Type B pancreatic cell (in vitro differentiated cells): ENCODE measurements at regions not wholly inside any gene's neighbourhood (a gene's known extent, or its start where the extent isn't known, plus 50 kb on each side); places are given as distances from the start of the nearest gene placed in this dataset.
"Not testable (repeated sequence)": the region's sequence is repeated elsewhere in the genome, so short reads cannot be mapped to it uniquely, and the experiment has no call there.

ENCODE experiments used
- DNase-seq: peaks from one replicate; pipeline ENCODE4 v3.0.0; 2021; ENCODE audit warnings: mixed read lengths; ENCODE audit not compliant: unreplicated experiment; ENCODE audit errors: extremely low spot score
- H3K27ac Mint-ChIP-seq: 2 replicates; pipeline ENCODE4 v1.8.0; 2021; ENCODE audit warnings: mild to moderate bottlenecking, mixed read lengths
- H3K27me3 Mint-ChIP-seq: 2 replicates; pipeline ENCODE4 v1.8.0; 2021; ENCODE audit warnings: mixed read lengths
- H3K36me3 Mint-ChIP-seq: 2 replicates; pipeline ENCODE4 v1.8.0; 2021; ENCODE audit warnings: mixed read lengths
- H3K4me1 Mint-ChIP-seq: one replicate; pipeline ENCODE4 v1.8.0; 2021; ENCODE audit warnings: mixed read lengths; ENCODE audit not compliant: unreplicated experiment
- H3K4me3 Mint-ChIP-seq: 2 replicates; pipeline ENCODE4 v1.8.0; 2021; ENCODE audit warnings: mild to moderate bottlenecking, mixed read lengths
- H3K9me3 Mint-ChIP-seq: 2 replicates; pipeline ENCODE4 v1.8.0; 2021; ENCODE audit warnings: mixed read lengths
- CTCF ChIP-seq: fragments of 200-600 bp; sonication (generic); conservative IDR thresholded peaks from 2 replicates; pipeline ENCODE4 v1.5.0; 2021; ENCODE audit warnings: antibody characterized with exemption, mild to moderate bottlenecking

- Mint-ChIP-seq H3K9me3 (no peaks in the 10 kb centered on the region), H3K4me3 (peak overlapping the region; percentile 36), H3K27ac (no peak overlapping the region), H3K36me3 (no peaks in the 10 kb centered on the region), H3K4me1 (no peaks in the 10 kb centered on the region), H3K27me3 (peaks cover 10% of the 10 kb centered on the region)
- TF ChIP-seq CTCF = no peak
- DNase-seq = peak; percentile 71
Measured at GRCh38 chr5:37951946-37952721, 112.3 kb upstream of the GDNF start.

GRCh38 chr5:37950436-37950835, 110.6 kb upstream of the GDNF start:
- H3K9me3 Mint-ChIP-seq = no peaks in the 10 kb centered on the region
- no peak overlapping the region for H3K4me3 Mint-ChIP-seq
- DNase-seq = no peak
- no peaks in the 10 kb centered on the region for H3K36me3 Mint-ChIP-seq
- H3K4me1 Mint-ChIP-seq = no peaks in the 10 kb centered on the region
- no peak overlapping the region for H3K27ac Mint-ChIP-seq
- H3K27me3 Mint-ChIP-seq = peaks cover 10% of the 10 kb centered on the region
- no peak for TF ChIP-seq CTCF

- no peaks in the 10 kb centered on the region for H3K36me3 Mint-ChIP-seq
- no peaks in the 10 kb centered on the region for H3K9me3 Mint-ChIP-seq
- peaks cover 10% of the 10 kb centered on the region for H3K27me3 Mint-ChIP-seq
- DNase-seq = no peak
- no peak overlapping the region for H3K4me3 Mint-ChIP-seq
- no peak overlapping the region for H3K27ac Mint-ChIP-seq
- no peaks in the 10 kb centered on the region for H3K4me1 Mint-ChIP-seq
- no peak for TF ChIP-seq CTCF
Measured at GRCh38 chr5:37945446-37945845, 105.6 kb upstream of the GDNF start.

GRCh38 chr5:37943136-37943535, 103.3 kb upstream of the GDNF start:
- not testable (repeated sequence) for DNase-seq, H3K4me3 Mint-ChIP-seq, H3K27me3 Mint-ChIP-seq, H3K4me1 Mint-ChIP-seq, H3K36me3 Mint-ChIP-seq, H3K27ac Mint-ChIP-seq, H3K9me3 Mint-ChIP-seq

GRCh38 chr5:37940931-37941623, 101.2 kb upstream of the GDNF start:
- Mint-ChIP-seq H3K27me3 (peaks cover under 1% of the 10 kb centered on the region), H3K27ac (peak overlapping the region; percentile 12), H3K36me3 (no peaks in the 10 kb centered on the region), H3K9me3 (no peaks in the 10 kb centered on the region), H3K4me3 (no peak overlapping the region), H3K4me1 (no peaks in the 10 kb centered on the region)
- no peak for TF ChIP-seq CTCF
- no peak for DNase-seq

GRCh38 chr5:37938861-37939260, 99.0 kb upstream of the GDNF start:
- Mint-ChIP-seq H3K9me3 (no peaks in the 10 kb centered on the region), H3K4me1 (no peaks in the 10 kb centered on the region), H3K4me3 (no peak overlapping the region), H3K36me3 (no peaks in the 10 kb centered on the region), H3K27me3 (peaks cover 6% of the 10 kb centered on the region), H3K27ac (no peak overlapping the region)
- no peak for TF ChIP-seq CTCF
- no peak for DNase-seq
